Cardiac muscle cell (in vitro differentiated cells and primary cell): ENCODE measurements at regions not wholly inside any gene's neighbourhood (a gene's known extent, or its start where the extent isn't known, plus 50 kb on each side); places are given as distances from the start of the nearest gene placed in this dataset.
A peak's percentile ranks its signal among the peaks of the same experiment; 100 is the strongest.

Experiments
- DNase-seq, 2 donors: peaks; one replicate each; pipeline versions ENCODE4 v3.0.0 to v3.0.0-alpha.2; 2010 to 2017; ENCODE audit warnings: low read depth in 1 of 2, low spot score in 1 of 2
- H3K27ac ChIP-seq: fragments of 200-600 bp; sonication (generic); 2 replicates; pipeline ENCODE4 v1.5.1; 2016
- H3K27me3 ChIP-seq: fragments of 200-600 bp; sonication (generic); 2 replicates; pipeline ENCODE4 v1.6.0; 2016; ENCODE audit warnings: control low read depth
- H3K36me3 ChIP-seq: fragments of 200-600 bp; sonication (generic); 2 replicates; pipeline ENCODE4 v1.5.1; 2016; ENCODE audit warnings: control low read depth
- H3K4me1 ChIP-seq: fragments of 200-600 bp; sonication (generic); 2 replicates; pipeline ENCODE4 v1.8.1; 2017; ENCODE audit warnings: low read depth, mild to moderate bottlenecking, mixed run types
- H3K4me3 ChIP-seq: fragments of 200-600 bp; sonication (generic); 2 replicates; pipeline ENCODE4 v1.5.1; 2016; ENCODE audit warnings: mild to moderate bottlenecking
- H3K9me3 ChIP-seq: fragments of 200-600 bp; sonication (generic); 2 replicates; pipeline ENCODE4 v1.5.1; 2017; ENCODE audit warnings: low read depth, mild to moderate bottlenecking, control low read depth
- CTCF ChIP-seq: IDR thresholded peaks from 2 replicates; pipeline ENCODE4 v1.5.1; 2012; ENCODE audit warnings: low read depth, mild to moderate bottlenecking, low read length

GRCh38 chr1:59005491-59006288 lies 221.8 kb upstream of the JUN start:
- no peaks in the 10 kb centered on the region for H3K27me3 ChIP-seq
- H3K4me3 ChIP-seq, result no peak overlapping the region
- H3K27ac ChIP-seq, result no peak overlapping the region
- TF ChIP-seq CTCF, result no peak
- H3K36me3 ChIP-seq, result no peaks in the 10 kb centered on the region
- H3K9me3 ChIP-seq, result no peaks in the 10 kb centered on the region
- DNase-seq, result no peak
- H3K4me1 ChIP-seq, result no peaks in the 10 kb centered on the region

GRCh38 chr1:59006289-59006658 lies 222.4 kb upstream of the JUN start:
- TF ChIP-seq CTCF, result no peak
- Histone ChIP-seq H3K9me3 (no peaks in the 10 kb centered on the region), H3K4me3 (no peak overlapping the region), H3K4me1 (no peaks in the 10 kb centered on the region), H3K27ac (no peak overlapping the region), H3K27me3 (no peaks in the 10 kb centered on the region), H3K36me3 (no peaks in the 10 kb centered on the region)
- DNase-seq, result peak in 1 of 2 donors; percentile 3

GRCh38 chr1:59006932-59007331 lies 223.1 kb upstream of the JUN start:
- Histone ChIP-seq H3K27me3 (no peaks in the 10 kb centered on the region), H3K4me3 (no peak overlapping the region), H3K36me3 (no peaks in the 10 kb centered on the region), H3K9me3 (no peaks in the 10 kb centered on the region), H3K4me1 (no peaks in the 10 kb centered on the region), H3K27ac (no peak overlapping the region)
- no peak for TF ChIP-seq CTCF
- DNase-seq, result no peak

- Histone ChIP-seq H3K27me3 (no peaks in the 10 kb centered on the region), H3K36me3 (no peaks in the 10 kb centered on the region), H3K4me3 (no peak overlapping the region), H3K9me3 (no peaks in the 10 kb centered on the region), H3K4me1 (no peaks in the 10 kb centered on the region), H3K27ac (no peak overlapping the region)
- DNase-seq, result no peak
- TF ChIP-seq CTCF, result no peak
These were observed 223.6 kb upstream of the JUN start for GRCh38 chr1:59007429-59007819.

GRCh38 chr1:59007820-59008598 lies 224.2 kb upstream of the JUN start:
- no peak for TF ChIP-seq CTCF
- Histone ChIP-seq H3K36me3 (no peaks in the 10 kb centered on the region), H3K27ac (no peak overlapping the region), H3K4me1 (no peaks in the 10 kb centered on the region), H3K9me3 (no peaks in the 10 kb centered on the region), H3K4me3 (no peak overlapping the region), H3K27me3 (no peaks in the 10 kb centered on the region)
- DNase-seq, result peak in 1 of 2 donors; percentile 36
